ENCODE measurements at regions not wholly inside any gene's neighbourhood (a gene's known extent, or its start where the extent isn't known, plus 50 kb on each side); places are given as distances from the start of the nearest gene placed in this dataset.

DNA sequence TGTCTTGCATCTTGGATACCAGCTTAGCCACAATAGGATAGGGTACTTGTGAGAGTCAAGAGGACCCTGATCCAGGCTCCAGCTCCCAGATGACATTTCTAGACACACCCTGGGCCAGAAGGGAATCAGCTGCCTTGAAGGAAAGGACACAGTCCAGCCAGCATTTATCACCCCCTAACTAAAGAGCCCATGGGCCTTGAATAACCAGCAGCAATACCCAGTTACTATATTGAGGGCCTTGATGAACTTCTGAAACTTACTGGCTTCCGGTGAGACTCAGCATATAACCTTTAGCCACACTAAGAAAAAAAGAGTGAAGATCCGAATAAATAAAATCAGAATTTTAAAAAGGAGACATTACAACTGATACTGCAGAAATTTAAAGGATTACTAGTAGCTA lies 1135.4 kb downstream of the LRFN5 start:
- TF ChIP-seq, protein P1, sequence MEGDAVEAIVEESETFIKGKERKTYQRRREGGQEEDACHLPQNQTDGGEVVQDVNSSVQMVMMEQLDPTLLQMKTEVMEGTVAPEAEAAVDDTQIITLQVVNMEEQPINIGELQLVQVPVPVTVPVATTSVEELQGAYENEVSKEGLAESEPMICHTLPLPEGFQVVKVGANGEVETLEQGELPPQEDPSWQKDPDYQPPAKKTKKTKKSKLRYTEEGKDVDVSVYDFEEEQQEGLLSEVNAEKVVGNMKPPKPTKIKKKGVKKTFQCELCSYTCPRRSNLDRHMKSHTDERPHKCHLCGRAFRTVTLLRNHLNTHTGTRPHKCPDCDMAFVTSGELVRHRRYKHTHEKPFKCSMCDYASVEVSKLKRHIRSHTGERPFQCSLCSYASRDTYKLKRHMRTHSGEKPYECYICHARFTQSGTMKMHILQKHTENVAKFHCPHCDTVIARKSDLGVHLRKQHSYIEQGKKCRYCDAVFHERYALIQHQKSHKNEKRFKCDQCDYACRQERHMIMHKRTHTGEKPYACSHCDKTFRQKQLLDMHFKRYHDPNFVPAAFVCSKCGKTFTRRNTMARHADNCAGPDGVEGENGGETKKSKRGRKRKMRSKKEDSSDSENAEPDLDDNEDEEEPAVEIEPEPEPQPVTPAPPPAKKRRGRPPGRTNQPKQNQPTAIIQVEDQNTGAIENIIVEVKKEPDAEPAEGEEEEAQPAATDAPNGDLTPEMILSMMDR (IDR thresholded peaks at IDR 0.05 in 4 of 5, conservative IDR thresholded peaks at IDR 0.05 in 1 of 5), result no peak
- no peak for TF ChIP-seq POLR2A (IDR thresholded peaks at IDR 0.05)

All from gastrocnemius medialis (tissue), 4 donors.